K562 (cell line): ENCODE measurements at regions not wholly inside any gene's neighbourhood (a gene's known extent, or its start where the extent isn't known, plus 50 kb on each side); places are given as distances from the start of the nearest gene placed in this dataset.

Source experiments
- ATAC-seq: fragments of 200-7000 bp; cut with Tn5 transposase; 3 replicates; pipeline ENCODE4 v1.9.1; 2020; ENCODE audit warnings: moderate library complexity
- BruUV-seq: library from RNA; stranded (reverse); fragments of 400-500 nt; replicated peaks from 2 replicates; lab custom pipeline; 2021; lab: Mats Ljungman, UMichigan
- CTCF ChIA-PET: fragments of 300-600 bp; formaldehyde crosslinking; extraction: SDS; loops from one replicate; lab custom pipeline; 2021; ENCODE audit warnings: low intra/inter-chr PET ratio; lab: Yijun Ruan, JAX
- POLR2A ChIA-PET: fragments of 300-600, 350-650 bp; sonication (Branson Sonifier 250); formaldehyde crosslinking; extraction: SDS; loops from one replicate; lab custom pipeline; 2021; ENCODE audit warnings: antibody characterized with exemption, inconsistent platforms; lab: Yijun Ruan, JAX
- DNase-seq, 4 experiments: peaks; one replicate each; pipeline versions ENCODE4 v3.0.0 to v3.0.0-alpha.2; 2011 to 2018; ENCODE audit warnings: low spot score in 3 of 4, mixed read lengths in 3 of 4; ENCODE audit errors: extremely low read depth in 1 of 4
- FAIRE-seq: peaks from 2 replicates; lab custom pipeline; 2011; peaks lifted over from hg19 to GRCh38; lab: Jason Lieb, UNC
- H2AFZ ChIP-seq: 2 replicates; pipeline ENCODE4 v1.6.0; 2011; ENCODE audit warnings: low read depth, low read length, control low read depth, inconsistent platforms
- H3K27ac ChIP-seq: fragments of 200-600 bp; 3 replicates; pipeline ENCODE4 v1.8.0; 2011; ENCODE audit warnings: low read depth, mild to moderate bottlenecking, control low read depth, inconsistent platforms, low read length, moderate library complexity, mixed read lengths; ENCODE audit errors: extremely low read depth
- H3K27me3 ChIP-seq, 2 experiments: fragments of 300-600 bp in 1 of 2; 2 replicates in 1 of 2; 3 replicates in 1 of 2; pipeline versions ENCODE4 v1.6.0 to v1.8.0; 2011; ENCODE audit warnings: inconsistent platforms in 2 of 2, low read length in 2 of 2, mild to moderate bottlenecking in 1 of 2, mixed read lengths in 1 of 2, moderate library complexity in 1 of 2; ENCODE audit not compliant: control insufficient read depth in 2 of 2, insufficient read depth in 2 of 2
- H3K36me3 ChIP-seq: fragments of 300-600 bp; 3 replicates; pipeline ENCODE4 v1.8.0; 2011; ENCODE audit warnings: mild to moderate bottlenecking, low read length, inconsistent platforms; ENCODE audit not compliant: control insufficient read depth, insufficient read depth
- H3K4me1 ChIP-seq, 2 experiments: fragments of 200-600 bp in 1 of 2; replicated peaks in 1 of 2; 2 replicates in 1 of 2; 3 replicates in 1 of 2; pipeline versions ENCODE4 v1.5.1 to v1.8.0; 2011; ENCODE audit warnings: inconsistent platforms in 2 of 2, low read length in 2 of 2, mild to moderate bottlenecking in 1 of 2, mixed read lengths in 1 of 2, moderate library complexity in 1 of 2; ENCODE audit not compliant: control insufficient read depth in 2 of 2, insufficient read depth in 2 of 2
- H3K4me2 ChIP-seq: 2 replicates; pipeline ENCODE4 v1.6.1; 2011; ENCODE audit warnings: low read length, control low read depth, inconsistent platforms, mixed read lengths; ENCODE audit not compliant: insufficient read depth
- H3K4me3 ChIP-seq: fragments of 200-600 bp; sonication (generic), shearing (Covaris generic); 2 replicates; pipeline ENCODE4 v1.5.1; 2016; ENCODE audit warnings: control low read depth, inconsistent platforms
- H3K79me2 ChIP-seq: fragments of 200-600 bp; 3 replicates; pipeline ENCODE4 v1.8.0; 2011; ENCODE audit warnings: low read length, inconsistent platforms; ENCODE audit not compliant: control insufficient read depth, insufficient read depth
- H3K9ac ChIP-seq, 2 experiments: 2 replicates each; pipeline versions ENCODE4 v1.6.0 to v1.6.1; 2011; ENCODE audit warnings: low read depth in 2 of 2, low read length in 2 of 2, control low read depth in 1 of 2, inconsistent platforms in 1 of 2, mild to moderate bottlenecking in 1 of 2, mixed read lengths in 1 of 2; ENCODE audit not compliant: insufficient read depth in 1 of 2
- H3K9me1 ChIP-seq: one replicate; pipeline ENCODE4 v1.6.0; 2011; ENCODE audit warnings: inconsistent platforms, mild to moderate bottlenecking, low read length, moderate library complexity; ENCODE audit not compliant: control insufficient read depth, insufficient read depth
- H3K9me3 ChIP-seq: replicated peaks from 2 replicates; pipeline ENCODE4 v1.5.1; 2011; ENCODE audit warnings: low read depth, low read length, inconsistent platforms; ENCODE audit not compliant: control insufficient read depth, insufficient read depth
- H4K20me1 ChIP-seq: replicated peaks from 2 replicates; pipeline ENCODE4 v1.6.1; 2011; ENCODE audit warnings: low read length, inconsistent platforms, mixed read lengths; ENCODE audit not compliant: control insufficient read depth, insufficient read depth
- ARHGAP35 ChIP-seq: fragments of 450-650 bp; IDR thresholded peaks from 2 replicates; pipeline ENCODE4 v1.6.1; 2018; ENCODE audit not compliant: partially characterized antibody
- CC2D1A ChIP-seq: fragments of 450-650 bp; IDR thresholded peaks from 2 replicates; pipeline ENCODE4 v1.6.1; 2017; ENCODE audit warnings: mild to moderate bottlenecking
- HOXB6 ChIP-seq: fragments of 250-450 bp; sonication (Bioruptor Pico); IDR thresholded peaks from 2 replicates; pipeline ENCODE4 v1.5.1; 2022; ENCODE audit warnings: mild to moderate bottlenecking, borderline replicate concordance
- L3MBTL2 ChIP-seq: fragments of 450-650 bp; IDR thresholded peaks from 2 replicates; pipeline ENCODE4 v1.6.1; 2016; ENCODE audit warnings: mild to moderate bottlenecking, moderate library complexity
- PHB ChIP-seq: fragments of 250-450 bp; sonication (Bioruptor Pico); IDR thresholded peaks from 2 replicates; pipeline ENCODE4 v1.5.0; 2021
- U2AF1 ChIP-seq: fragments of 200-400 bp; formaldehyde crosslinking; optimal IDR thresholded peaks from 2 replicates; pipeline ENCODE3; 2017; ENCODE audit warnings: mild to moderate bottlenecking, low read depth, low read length, moderate library complexity
- ZBTB17 ChIP-seq: fragments of 450-650 bp; formaldehyde crosslinking; IDR thresholded peaks from 2 replicates; pipeline ENCODE4 v1.4.0; 2020; ENCODE audit warnings: mild to moderate bottlenecking
- ZNF282 ChIP-seq: sonication (generic); formaldehyde crosslinking; IDR thresholded peaks from 2 replicates; pipeline ENCODE4 v1.8.1; 2023; ENCODE audit warnings: missing genetic modification reagents
- ZNF780A ChIP-seq: fragments of 250-450 bp; sonication (Bioruptor Pico); IDR thresholded peaks from 2 replicates; pipeline ENCODE4 v1.5.0; 2021; ENCODE audit warnings: mild to moderate bottlenecking
- WGBS: fragments of 100-300 bp; shearing (Covaris generic); methylation state at CpG from one replicate; pipeline ENCODE4 v1.1.6; 2016; ENCODE audit warnings: low coverage, mixed read lengths; ENCODE audit not compliant: insufficient coverage; ENCODE audit errors: missing lambda C conversion rate; 5-methylcytosine and 5-hydroxymethylcytosine counted together
- in situ Hi-C: fragments of 300-500 bp; cut with MboI; formaldehyde crosslinking; loops from 4 replicates; pipeline ENCODE4 v1.15.0; 2018; ENCODE audit warnings: inconsistent platforms, mixed read lengths
- intact Hi-C: fragments of 100-400 bp; cut with micrococcal nuclease; formaldehyde crosslinking; loops from 2 replicates; pipeline ENCODE4 v1.14.2; 2022
- TF ChIP-seq, protein P1 (sequence below), 2 experiments: fragments of 200-800 bp in 1 of 2; sonication (Bioruptor generic) in 1 of 2; sonication (generic) in 1 of 2; formaldehyde crosslinking in 1 of 2; IDR thresholded peaks in 1 of 2; conservative IDR thresholded peaks in 1 of 2; 2 replicates each; pipeline versions ENCODE4 v1.5.0 to v1.6.1; 2016 to 2020; ENCODE audit warnings: missing compliant biosample characterization in 1 of 2, missing genetic modification characterization in 1 of 2, missing genetic modification reagents in 1 of 2
- TF ChIP-seq, protein P2 (sequence below): fragments of 250-450 bp; sonication (Bioruptor Pico); IDR thresholded peaks from 2 replicates; pipeline ENCODE4 v1.9.0; 2021; ENCODE audit warnings: mild to moderate bottlenecking

- TF ChIP-seq HOXB6 (no peak), ARHGAP35 (no peak)
Measured at GRCh38 chr20:60835876-60836275, 416.2 kb upstream of the CDH4 start (continued).

DNA sequence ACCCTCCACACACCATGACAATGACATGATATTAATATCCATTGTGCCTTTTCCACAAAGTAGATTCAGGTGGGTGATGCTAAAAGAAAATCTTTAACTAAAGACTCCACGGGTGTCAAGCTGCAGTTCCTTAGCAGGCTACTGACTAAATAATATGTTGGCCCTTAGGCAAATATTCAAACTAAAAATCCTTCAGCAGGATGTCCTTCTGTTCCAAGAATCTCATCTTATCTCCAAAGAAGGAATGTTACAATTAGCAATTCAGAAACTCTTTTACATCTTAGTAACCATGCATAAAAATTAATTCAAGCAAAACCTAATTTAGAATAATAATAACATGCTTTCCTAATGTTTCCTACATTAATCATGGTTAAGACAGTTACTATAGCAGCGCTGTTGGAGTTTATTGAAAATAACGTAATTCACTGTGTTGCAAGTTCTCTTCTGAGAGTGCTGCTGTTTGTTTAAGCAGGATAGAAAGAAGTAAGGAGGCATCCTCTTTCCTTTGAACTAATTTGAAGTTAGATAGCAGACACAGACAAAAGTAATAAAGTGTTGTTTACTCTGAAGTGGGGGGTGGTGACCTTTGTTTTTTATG lies 414.8 kb upstream of the CDH4 start:
- WGBS = 0% methylated on average over 3 of the region's 3 CpGs
- no peaks in the 10 kb centered on the region for H4K20me1 ChIP-seq
- H3K4me2 ChIP-seq = no peak overlapping the region
- H3K9ac ChIP-seq = no peak overlapping the region
- no peaks in the 10 kb centered on the region for H3K36me3 ChIP-seq
- no peak overlapping the region for H3K27ac ChIP-seq
- in situ Hi-C loops = no loop called here
- H3K9me3 ChIP-seq = no peaks in the 10 kb centered on the region
- CTCF ChIA-PET = no interaction called here
- H3K4me3 ChIP-seq = no peak overlapping the region
- no peak overlapping the region for H2AFZ ChIP-seq
- H3K4me1 ChIP-seq = no peaks in the 10 kb centered on the region
- DNase-seq (no peak), ATAC-seq (no peak), FAIRE-seq (no peak)
- no peaks in the 10 kb centered on the region for H3K27me3 ChIP-seq
- intact Hi-C loops = no loop called here
- H3K79me2 ChIP-seq = no peaks in the 10 kb centered on the region
- POLR2A ChIA-PET = no interaction called here
- TF ChIP-seq PHB (CRISPR knock-in tag) (no peak), L3MBTL2 (no peak), ZBTB17 (CRISPR knock-in tag) (no peak), ZNF282 (no peak), ZNF780A (CRISPR knock-in tag) (no peak), U2AF1 (no peak), CC2D1A (no peak)
- TF ChIP-seq, protein P1, sequence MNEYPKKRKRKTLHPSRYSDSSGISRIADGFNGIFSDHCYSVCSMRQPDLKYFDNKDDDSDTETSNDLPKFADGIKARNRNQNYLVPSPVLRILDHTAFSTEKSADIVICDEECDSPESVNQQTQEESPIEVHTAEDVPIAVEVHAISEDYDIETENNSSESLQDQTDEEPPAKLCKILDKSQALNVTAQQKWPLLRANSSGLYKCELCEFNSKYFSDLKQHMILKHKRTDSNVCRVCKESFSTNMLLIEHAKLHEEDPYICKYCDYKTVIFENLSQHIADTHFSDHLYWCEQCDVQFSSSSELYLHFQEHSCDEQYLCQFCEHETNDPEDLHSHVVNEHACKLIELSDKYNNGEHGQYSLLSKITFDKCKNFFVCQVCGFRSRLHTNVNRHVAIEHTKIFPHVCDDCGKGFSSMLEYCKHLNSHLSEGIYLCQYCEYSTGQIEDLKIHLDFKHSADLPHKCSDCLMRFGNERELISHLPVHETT (CRISPR knock-in tag; conservative IDR thresholded peaks at IDR 0.05 in 1 of 2, IDR thresholded peaks at IDR 0.05 in 1 of 2) = no peak
- TF ChIP-seq, protein P2, sequence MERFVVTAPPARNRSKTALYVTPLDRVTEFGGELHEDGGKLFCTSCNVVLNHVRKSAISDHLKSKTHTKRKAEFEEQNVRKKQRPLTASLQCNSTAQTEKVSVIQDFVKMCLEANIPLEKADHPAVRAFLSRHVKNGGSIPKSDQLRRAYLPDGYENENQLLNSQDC (CRISPR knock-in tag) = no peak
- no peaks in the 10 kb centered on the region for H3K9me1 ChIP-seq
- no TSS peak for BruUV-seq
